HG02885 (cell line): ENCODE measurements at regions not wholly inside any gene's neighbourhood (a gene's known extent, or its start where the extent isn't known, plus 50 kb on each side); places are given as distances from the start of the nearest gene placed in this dataset.
A peak's percentile ranks its signal among the peaks of the same experiment; 100 is the strongest.
"Not testable (repeated sequence)": the region's sequence is repeated elsewhere in the genome, so short reads cannot be mapped to it uniquely, and the experiment has no call there.

Experiments
- ATAC-seq: cut with Tn5 transposase; IDR thresholded peaks from one replicate; pipeline ENCODE4 v1.9.1; 2021; ENCODE audit warnings: mild to moderate bottlenecking; ENCODE audit not compliant: unreplicated experiment, poor library complexity

DNA sequence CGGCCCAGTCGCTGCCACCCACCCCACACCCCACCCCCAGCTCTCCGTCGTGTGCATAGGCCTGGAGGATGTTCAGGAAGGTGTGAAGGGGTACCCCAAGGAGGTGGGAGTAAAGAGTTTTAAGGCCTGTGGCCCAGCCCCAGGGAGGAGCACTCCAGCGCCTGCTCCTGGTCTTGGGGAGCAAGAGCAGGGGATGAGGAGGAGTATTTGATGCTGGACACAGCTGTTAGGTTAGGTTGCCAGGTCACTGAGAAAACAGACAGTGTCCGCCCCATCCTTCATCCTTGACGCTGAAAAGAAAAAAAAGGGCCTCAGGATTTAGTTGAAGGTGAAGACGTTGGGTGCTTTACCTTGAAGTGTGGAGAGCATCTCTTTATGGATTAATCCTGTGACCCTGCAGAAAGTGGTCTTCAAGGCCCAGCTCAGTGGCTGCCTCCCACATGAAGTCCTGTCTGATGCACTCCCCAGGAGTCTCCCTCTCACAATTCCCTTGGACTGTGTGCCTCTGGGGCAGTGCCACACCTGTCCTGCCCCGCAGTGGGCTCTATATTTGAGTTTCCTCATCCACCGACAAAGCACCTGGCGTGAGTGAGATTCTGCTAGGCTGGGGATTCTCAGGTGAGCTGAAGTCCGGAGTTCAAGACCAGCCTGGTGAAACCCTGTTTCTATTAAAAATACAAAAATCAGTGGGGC lies 101.8 kb downstream of the SPRY4 start:
- ATAC-seq, result peak; percentile 13

DNA sequence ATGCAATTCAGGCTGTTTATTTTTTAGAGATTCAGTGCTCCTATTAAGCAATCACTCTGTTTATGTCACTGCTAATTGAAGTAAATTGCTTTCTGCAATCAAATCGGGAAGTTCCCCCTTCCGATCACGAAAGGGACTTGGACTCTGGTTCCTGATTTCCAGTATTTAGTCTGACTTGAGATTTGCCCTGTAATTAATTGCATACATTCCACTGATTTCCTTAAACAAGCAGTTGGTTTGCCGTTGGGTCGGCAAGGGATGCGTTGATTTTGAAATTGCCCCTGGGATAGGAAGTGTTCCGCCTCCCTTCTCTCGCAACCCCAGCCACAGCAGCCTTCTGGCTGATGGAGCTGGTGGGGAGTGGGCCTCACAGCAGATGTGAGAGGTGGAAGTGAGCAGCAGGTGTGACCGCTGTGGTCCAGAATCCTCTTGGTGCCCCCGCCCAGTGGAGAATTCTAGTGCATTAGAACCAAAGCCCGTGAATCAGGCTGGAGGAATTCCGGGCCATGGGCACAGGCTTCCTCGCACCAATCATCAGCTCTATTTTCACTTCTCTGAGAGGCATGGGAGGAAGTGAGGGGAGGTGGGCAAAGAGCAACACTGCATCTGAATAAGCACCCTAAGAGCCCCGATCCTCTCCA lies 102.5 kb downstream of the SPRY4 start:
- ATAC-seq, result no peak

- no peak for ATAC-seq
These were observed 103.5 kb downstream of the SPRY4 start for GRCh38 chr5:142221091-142221860.

DNA sequence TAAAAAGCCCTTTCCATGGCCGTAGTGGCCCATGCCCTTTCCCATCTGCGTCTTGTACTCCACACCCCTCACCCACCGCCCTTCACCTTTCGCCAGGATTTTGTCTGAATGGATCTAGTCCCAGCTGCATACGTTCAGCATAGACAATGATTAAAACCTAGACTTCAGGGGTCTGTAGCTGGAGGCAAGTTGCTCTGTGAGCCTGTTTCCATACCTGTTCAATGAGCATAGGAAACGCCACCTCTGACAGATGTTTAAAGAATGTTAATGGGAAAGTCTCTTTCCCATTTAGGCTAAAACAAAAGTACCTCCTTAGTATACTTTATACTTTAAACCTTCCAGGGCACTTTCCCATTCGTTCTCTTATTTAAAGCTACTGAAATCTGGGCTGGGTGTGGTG lies 105.7 kb downstream of the SPRY4 start:
- ATAC-seq, result no peak

GRCh38 chr5:142216931-142217330 lies 107.9 kb downstream of the SPRY4 start:
- no peak for ATAC-seq

- ATAC-seq, result no peak
These were observed 107.5 kb downstream of the NDFIP1 start for GRCh38 chr5:142215915-142216681.

- no peak for ATAC-seq
These were observed 104.5 kb downstream of the NDFIP1 start for GRCh38 chr5:142213077-142213476.

GRCh38 chr5:142211918-142212317 lies 103.3 kb downstream of the NDFIP1 start:
- no peak for ATAC-seq

- no peak for ATAC-seq
These were observed 102.4 kb downstream of the NDFIP1 start for GRCh38 chr5:142210864-142211412.

DNA sequence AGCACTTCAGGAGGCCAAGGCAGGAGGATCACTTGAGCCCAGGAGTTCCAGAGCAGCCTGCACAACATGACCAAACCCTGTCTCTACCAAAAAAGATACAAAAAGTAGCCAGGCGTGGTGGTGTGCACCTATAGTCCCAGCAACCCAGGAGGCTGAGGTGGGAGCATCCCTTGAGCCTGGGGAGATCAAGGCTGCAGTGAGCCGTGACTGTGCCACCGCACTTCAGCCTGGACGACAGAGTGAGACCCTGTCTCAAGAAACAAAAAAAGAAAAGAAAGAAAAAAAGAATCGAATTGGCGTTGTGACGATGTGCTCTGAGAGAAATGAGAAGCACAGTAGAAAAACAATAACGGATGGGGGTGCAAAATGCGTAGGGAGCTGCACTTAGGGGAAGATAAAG lies 101.4 kb downstream of the NDFIP1 start:
- no peak for ATAC-seq

- no peak for ATAC-seq
These were observed 100.3 kb downstream of the NDFIP1 start for GRCh38 chr5:142208777-142209312.

- ATAC-seq, result not testable (repeated sequence)
These were observed 99.7 kb downstream of the NDFIP1 start for GRCh38 chr5:142208244-142208643.

DNA sequence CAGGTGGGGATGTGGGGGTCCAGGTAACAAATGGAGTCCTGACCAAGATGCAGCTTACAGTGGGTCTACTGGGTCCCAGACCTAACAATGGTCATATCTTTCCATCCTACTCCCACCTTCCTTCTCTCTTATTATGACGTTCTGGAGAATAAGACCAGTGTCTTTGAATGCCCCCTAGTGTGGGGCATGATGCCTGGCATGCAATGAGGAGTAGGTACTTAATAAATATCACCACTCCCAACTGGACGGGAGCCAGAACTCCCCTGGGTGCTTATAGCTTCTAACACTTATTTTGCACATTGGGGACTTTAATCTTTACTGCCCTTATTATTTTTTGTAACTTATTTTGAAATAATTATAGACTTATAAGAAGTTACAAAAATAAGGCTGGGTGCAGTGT lies 98.2 kb downstream of the NDFIP1 start:
- ATAC-seq, result no peak

GRCh38 chr5:142204219-142204618 lies 95.6 kb downstream of the NDFIP1 start:
- ATAC-seq, result no peak
